Choroid plexus epithelial cell (primary cell): ENCODE measurements at regions not wholly inside any gene's neighbourhood (a gene's known extent, or its start where the extent isn't known, plus 50 kb on each side); places are given as distances from the start of the nearest gene placed in this dataset.
"Not testable (repeated sequence)": the region's sequence is repeated elsewhere in the genome, so short reads cannot be mapped to it uniquely, and the experiment has no call there.

Experiments
- DNase-seq: peaks from one replicate; pipeline ENCODE4 v3.0.0-alpha.2; 2010; ENCODE audit warnings: low read depth
- H3K4me3 ChIP-seq: 2 replicates; pipeline ENCODE4 v1.5.1; 2011; ENCODE audit warnings: low read depth, mild to moderate bottlenecking, control low read depth, low read length, moderate library complexity
- CTCF ChIP-seq: conservative IDR thresholded peaks from 2 replicates; pipeline ENCODE4 v1.5.1; 2011; ENCODE audit warnings: low read depth, mild to moderate bottlenecking, control low read depth, inconsistent platforms, low read length, moderate library complexity

DNA sequence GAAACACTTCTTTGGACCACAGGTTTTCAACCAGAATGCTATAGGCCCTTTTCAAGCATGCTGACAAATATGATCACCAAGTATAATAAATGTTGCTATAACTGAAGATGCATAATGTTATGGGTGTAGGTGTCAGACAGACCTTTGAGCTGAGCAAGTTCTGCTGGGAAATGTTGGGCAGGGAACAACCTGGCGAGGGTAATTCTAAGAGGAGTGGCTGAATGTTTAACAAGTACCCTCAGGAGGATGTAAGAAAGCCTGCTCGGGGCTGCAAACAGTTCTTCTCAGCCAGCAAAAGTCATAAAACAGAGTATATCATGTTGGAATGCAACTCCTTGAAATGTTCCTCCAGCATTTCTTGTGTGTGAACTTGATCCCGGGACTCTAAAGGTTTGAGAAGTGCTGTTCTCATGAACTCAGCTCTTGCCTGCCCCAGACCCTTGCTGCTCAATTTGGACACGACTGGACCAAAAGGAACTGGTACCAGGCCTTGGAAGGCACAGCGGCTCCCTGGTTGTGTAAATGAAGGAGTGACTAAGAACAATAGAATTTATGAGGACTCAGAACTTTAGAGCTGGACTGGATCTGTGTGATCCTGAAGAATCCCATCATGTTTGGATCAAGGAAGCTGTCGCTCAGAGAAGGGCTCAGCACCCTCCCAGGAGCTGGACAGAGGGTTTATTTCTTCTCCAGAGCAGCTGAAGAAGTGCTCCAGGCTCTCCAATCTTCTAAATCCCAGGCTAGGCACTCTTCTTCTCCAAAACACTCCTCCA lies 143.2 kb upstream of the ANK3 start:
- TF ChIP-seq CTCF: no peak
- no peak overlapping the region for H3K4me3 ChIP-seq
- DNase-seq: no peak

- no peak for TF ChIP-seq CTCF
- no peak overlapping the region for H3K4me3 ChIP-seq
- no peak for DNase-seq
Measured at GRCh38 chr10:60531006-60531405, 141.3 kb upstream of the ANK3 start.

- no peak for DNase-seq
- H3K4me3 ChIP-seq: no peak overlapping the region
- TF ChIP-seq CTCF: no peak
Measured at GRCh38 chr10:60527676-60528075, 138.0 kb upstream of the ANK3 start.

- TF ChIP-seq CTCF: no peak
- peak; percentile 47 for DNase-seq
Measured at GRCh38 chr10:60525716-60526585, 136.3 kb upstream of the ANK3 start.

GRCh38 chr10:60524541-60524940 lies 134.9 kb upstream of the ANK3 start:
- DNase-seq: peak; percentile 92
- no peak for TF ChIP-seq CTCF
- no peak overlapping the region for H3K4me3 ChIP-seq

More at GRCh38 chr10:60525716-60526585, 136.3 kb upstream of the ANK3 start:
- H3K4me3 ChIP-seq: no peak overlapping the region

DNA sequence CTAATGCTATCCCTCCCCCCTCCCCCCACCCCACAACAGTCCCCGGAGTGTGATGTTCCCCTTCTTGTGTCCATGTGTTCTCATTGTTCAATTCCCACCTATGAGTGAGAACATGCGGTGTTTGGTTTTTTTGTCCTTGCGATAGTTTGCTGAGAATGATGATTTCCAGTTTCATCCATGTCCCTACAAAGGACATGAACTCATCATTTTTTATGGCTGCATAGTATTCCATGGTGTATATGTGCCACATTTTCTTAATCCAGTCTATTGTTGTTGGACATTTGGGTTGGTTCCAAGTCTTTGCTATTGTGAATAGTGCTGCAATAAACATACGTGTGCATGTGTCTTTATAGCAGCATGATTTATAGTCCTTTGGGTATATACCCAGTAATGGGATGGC lies 133.7 kb upstream of the ANK3 start:
- not testable (repeated sequence) for DNase-seq, H3K4me3 ChIP-seq

GRCh38 chr10:60522617-60523016 lies 132.9 kb upstream of the ANK3 start:
- no peak for TF ChIP-seq CTCF
- no peak for DNase-seq
- H3K4me3 ChIP-seq: no peak overlapping the region
